NCI-H2227 treated with DMSO at 0.1 percent for 48 hours (cell line): ENCODE measurements at regions not wholly inside any gene's neighbourhood (a gene's known extent, or its start where the extent isn't known, plus 50 kb on each side); places are given as distances from the start of the nearest gene placed in this dataset.

Experiments
- DNase-seq: peaks from one replicate; lab custom pipeline; 2025; lab: John Stamatoyannopoulos, UW

DNA sequence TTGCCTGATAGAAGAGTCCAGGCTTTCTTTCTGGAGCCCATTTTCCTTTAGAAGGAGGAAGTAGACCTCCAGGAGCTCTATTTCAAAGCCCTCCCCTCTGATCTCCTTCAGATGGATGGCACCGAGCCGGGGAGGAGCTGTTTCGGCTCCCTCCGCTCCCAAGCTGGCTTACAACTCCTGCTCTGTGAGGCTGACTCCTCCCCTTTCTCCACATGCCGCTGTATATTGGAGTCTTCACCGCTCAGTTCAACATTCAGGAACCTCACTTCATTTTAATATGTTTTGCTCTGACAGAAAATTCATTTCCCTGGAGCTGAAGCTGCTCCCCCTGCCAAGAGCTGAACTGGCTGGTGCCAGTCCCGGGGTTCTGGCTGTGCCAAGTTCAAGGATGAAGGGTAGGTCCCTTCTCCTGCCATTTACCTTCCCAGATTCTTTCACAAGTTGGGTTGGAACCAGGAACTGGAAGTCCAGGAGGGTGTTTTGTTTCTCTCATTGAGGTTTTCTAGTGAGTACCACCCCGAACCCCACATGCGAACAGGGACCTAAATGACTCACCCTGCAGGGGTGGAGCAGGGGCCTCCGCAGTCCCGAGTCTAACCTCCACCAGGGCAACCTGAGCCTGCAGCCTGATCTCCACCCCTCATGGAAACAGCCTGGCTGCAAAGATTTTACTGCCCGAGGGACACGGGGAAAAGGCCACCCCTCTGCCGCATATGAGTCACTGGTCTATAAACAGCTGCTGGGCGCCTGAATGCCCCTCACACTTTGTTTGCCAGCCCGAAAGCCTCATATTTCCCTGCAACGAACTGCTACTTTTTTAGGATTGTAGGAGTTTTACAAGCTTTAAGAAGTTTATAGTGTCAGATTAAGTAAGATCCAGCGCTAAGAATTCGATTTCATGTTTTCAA lies 68.6 kb upstream of the FOXA2 start:
- DNase-seq = no peak

DNA sequence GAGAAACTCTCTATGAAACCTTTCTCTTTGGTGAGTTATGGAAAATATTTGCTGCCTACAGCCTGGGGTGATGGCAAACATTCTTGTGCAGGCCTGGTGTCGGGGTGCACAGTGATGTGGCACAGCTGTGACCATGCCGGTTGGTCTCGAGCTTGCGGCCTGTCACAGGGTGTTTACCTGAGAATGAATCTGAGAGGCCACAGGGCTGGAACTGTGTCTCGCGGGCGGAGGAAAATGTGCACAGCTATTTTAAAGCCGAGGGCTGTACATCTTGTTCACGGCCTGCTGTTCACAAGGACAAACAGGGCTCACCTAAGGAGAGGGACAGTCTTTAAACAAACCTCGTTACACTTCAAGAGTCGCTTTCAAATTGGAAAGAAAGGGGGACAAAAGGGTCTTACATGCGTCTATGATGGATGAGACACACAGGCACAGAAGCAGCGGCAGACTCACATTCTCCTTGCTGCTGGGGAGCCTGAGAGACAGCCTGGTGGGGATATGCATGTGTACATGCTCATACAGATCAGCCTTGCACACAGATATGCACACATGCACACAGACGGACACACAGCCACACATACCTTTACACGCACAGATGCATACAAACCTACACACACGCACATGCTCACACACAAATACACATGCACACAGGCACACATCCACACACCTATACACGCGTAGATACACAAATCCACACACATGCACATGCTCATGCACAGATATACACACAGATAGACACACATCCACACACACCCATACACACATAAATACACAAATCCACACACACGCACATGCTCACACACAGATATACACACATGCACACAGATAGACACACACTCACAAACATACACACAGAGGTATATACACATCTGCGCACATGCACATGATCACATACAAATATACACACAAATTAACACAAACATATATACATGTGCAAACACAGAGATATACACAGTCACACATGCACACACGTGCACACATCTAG lies 69.6 kb upstream of the FOXA2 start:
- DNase-seq = no peak

DNA sequence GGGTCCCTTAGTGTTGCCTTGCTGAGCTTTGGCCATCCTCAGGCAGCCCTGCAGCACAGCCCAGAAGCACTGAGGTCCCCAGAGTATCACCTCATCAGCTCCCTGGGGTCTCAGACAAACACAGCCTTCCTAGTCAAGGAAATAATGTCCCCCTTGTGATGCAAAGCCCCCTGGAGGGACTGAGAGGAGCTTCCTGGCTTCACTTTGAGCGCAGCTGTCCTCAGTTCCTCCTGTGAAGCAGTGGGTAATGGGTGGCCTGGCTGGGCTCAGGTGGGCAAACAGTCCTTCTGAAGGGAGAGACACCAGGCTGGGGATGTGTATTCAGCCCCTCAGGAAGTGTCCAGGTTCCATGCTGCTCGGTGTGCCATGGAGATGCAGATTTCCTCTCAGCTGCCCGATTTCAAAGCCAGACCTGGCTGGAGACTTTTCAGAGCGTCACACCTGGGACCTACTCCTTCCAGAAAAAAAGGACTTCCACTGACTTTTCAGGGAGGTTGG lies 79.2 kb upstream of the FOXA2 start:
- no peak for DNase-seq

DNA sequence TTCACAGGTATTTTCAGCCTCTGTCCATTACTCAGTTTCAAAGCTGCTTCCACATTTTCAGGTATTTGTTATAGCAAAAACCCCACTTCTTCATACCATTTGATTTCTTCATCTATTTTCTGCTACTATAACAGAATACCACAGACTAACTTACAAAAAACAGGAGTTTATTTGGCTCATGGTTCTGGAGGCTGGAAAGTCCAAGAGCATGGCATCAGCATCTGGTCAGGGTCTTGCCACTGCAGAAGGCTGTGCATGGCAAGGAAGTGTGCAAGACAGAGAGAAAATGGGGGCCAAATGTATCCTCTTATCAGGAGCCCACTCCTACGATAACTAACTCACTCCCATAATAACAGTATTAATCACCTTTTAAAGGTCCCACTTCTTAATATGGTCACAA lies 82.8 kb upstream of the FOXA2 start:
- DNase-seq = no peak

DNA sequence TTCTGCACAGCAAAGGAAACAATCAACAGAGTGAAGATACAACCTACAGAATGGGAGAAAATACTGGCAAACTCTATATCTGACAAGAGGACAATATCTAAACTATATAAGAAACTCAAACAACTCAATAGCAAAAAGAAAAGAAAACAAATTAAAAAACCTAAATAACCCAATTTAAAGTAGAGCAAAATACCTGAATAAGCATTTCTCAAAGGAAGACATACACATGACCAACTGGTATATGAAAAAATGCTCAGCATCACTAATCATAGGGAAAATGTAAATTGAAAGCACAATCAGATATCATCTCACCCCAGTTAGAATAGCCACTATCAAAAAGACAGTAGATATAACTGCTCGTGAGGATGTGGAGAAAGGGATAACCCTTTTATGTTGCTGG lies 87.8 kb upstream of the FOXA2 start:
- no peak for DNase-seq

DNA sequence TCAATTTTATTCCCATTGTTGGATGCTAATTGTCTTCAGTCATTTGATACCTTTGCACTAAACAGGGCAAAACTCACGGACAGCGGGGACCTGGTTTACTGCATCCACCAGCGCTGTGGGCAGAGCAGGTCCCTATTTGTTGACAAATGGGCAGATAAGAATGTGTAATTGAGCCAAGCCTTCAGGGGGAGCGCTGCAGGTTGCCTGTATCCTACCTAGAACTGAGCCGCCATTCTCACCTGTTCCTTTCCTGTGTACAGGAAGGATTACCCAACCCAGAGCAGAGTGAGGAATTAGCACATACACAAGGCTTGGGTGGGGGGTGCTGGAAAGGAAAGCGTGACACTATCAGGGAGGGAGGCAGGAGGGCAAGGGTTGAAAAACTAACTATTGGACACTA lies 89.1 kb upstream of the FOXA2 start:
- DNase-seq = no peak

DNA sequence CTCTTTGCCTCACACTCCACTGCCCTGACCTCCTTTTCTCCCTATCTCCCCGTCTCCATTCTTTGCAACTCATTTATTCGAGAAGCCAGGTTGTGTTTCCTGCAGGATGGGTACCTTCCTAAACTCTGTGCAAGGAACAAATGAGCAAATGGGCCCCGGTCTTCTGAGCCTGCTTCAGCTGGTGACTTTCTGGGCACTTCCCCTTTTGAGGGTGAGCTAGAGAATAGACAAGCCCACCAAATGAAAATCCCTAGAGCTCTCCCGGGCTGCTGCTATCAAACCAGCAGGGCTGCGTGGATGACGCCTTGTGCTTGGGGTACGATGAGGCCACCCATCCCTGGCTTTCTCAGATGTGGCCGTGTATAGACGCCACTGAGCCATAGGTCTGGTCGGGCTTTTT lies 91.0 kb upstream of the FOXA2 start:
- DNase-seq = no peak

DNA sequence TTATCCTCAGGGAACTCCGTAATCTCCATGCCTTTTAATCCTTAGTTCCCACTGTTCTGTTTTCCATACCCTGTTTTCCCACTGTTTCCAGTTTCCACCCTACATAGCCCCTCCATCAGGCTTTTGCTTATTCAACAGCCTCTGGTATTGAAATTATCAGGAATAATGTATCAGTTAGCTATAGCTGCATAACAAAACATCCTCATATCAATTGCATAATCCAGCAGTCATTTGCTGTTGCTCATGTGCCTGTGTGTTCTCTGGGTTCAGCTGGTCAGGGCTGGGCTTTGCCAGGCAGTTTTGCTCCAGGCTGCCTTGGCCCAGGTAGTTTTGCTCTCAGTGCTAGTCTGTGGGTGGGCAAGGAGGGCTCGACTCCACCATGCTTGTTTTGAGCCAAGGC lies 94.3 kb upstream of the FOXA2 start:
- no peak for DNase-seq

DNA sequence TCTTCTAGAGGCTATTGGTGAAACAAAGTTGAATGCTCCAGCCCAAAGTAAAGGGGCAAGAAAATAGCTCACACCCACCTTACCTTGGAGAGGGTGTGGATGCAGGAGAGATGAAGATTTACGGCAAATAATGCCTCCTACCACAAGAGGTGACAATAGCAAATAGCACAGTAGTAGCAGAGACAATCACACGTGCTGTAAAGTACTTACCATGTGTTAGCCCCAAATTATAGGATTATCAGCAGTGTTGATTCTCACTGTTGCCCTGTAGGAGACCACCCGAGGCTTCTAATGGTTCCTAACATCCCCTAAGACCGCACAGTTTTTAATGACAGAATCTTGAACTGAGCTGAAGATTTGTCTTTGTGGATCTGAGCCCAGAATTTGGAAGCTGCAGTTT lies 94.8 kb upstream of the FOXA2 start:
- DNase-seq = no peak

DNA sequence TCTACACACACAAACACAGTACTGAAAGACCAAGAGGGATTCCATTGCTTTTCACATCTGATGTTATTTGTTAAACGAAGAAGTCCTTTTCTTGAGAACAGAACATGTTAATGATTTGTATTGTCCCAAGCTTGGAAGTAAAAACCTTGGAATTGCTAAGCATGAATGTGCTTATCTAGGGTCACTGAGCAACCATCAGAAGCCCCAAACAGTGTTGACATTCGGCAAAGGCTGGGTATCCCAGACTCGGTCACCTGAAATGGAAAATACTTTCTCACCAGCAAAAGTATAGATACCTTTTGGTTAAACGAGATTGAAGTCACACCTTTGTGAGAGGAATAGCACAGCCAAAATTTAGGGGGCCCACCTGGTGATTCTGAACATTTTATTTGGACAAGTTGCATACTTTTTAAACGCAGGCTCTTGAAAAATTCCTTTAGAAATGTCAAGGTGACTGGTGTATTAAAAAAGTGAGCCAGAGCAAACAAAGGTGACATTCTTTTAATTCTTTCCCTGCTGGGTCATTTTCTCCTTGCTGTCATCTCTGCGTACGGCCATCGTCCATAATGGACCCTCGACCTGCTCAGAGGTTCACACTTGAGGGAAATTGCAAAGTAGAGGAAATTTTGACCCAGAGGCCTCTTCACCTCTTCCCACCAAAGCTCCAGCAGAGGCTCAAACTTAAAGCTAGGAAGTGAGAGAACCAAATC lies 95.8 kb upstream of the FOXA2 start:
- DNase-seq = no peak

DNA sequence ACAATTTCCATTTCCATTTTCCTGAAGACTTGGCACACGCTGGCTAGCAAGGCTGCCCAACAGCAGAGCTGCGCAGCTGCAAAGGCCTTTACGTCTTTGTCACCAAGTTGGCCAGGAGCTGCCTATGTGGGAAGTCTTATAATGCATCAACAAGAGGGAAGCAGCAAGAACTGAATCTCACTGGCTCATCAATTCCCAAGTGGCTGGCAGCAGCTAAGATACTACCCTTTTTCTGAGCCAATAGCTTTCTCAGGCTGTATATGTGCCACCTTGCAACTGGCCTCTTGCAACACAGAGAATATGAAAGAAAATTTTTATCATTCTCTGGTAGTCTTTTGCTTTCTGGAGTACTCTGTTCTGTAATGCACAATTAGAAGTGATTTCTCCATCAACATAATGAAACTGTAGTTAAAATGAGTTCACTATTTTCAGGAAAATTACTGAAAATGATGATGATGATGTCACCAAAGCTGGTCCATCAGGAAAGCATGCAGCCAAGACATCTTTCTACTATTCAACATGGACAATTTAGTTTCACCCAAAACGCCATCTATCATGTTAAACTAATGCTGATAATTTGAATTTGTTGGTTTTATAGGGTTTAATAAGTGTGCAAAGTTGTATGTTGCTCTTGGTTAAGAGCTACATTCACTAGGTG lies 97.3 kb upstream of the FOXA2 start:
- no peak for DNase-seq

DNA sequence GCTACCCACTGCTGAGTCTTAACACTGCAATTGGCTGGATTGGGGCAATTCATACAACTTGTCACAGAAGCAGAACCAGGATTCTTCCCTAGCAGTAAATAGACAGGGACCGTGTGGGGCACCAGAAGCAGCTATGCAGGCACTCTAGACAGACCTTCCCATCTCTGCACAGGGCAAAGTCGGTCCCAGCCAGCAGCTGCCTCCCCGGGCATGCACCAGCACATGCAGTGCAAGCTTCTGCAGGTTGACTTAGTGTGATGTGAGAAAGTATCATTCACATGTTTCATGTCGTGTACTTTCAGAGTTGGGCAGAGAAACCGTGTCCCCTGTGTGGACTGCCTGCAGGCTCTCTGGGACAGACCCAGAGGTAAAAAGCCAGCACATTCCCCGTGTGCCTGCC lies 98.0 kb upstream of the FOXA2 start:
- DNase-seq = no peak

DNA sequence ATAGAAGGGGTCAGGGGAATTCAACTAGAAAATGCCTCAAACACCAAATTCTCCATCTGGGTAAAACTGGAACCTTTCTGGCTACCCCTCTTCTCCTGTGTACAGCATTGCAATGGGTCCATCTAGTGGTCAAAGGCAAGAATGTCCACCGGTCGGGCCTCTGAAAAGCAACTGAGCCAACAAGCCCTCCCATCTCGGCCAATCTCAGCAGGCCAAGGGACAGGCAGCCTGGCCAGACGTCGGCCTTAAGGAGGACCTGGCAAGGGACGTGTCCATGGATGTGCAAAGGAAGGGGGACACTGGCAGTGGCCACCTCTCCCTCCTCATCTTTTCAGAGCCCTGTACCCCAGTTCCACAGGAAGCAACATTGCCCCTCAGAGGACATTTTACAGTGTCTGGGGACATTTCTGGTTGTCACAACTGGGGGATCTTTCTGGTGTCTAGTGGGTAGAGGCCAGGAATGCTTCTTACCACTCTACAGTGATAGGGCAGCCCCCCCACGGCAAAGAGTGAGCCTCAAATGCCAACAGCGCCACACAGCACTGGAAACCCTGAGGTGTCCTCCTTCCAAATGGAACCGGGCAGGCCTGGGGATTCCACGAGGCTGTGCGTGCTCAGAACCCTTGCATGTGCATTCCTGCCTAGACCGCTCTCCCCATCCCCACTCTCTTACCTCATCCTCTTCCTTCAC lies 99.8 kb upstream of the FOXA2 start:
- DNase-seq = peak; percentile 1

DNA sequence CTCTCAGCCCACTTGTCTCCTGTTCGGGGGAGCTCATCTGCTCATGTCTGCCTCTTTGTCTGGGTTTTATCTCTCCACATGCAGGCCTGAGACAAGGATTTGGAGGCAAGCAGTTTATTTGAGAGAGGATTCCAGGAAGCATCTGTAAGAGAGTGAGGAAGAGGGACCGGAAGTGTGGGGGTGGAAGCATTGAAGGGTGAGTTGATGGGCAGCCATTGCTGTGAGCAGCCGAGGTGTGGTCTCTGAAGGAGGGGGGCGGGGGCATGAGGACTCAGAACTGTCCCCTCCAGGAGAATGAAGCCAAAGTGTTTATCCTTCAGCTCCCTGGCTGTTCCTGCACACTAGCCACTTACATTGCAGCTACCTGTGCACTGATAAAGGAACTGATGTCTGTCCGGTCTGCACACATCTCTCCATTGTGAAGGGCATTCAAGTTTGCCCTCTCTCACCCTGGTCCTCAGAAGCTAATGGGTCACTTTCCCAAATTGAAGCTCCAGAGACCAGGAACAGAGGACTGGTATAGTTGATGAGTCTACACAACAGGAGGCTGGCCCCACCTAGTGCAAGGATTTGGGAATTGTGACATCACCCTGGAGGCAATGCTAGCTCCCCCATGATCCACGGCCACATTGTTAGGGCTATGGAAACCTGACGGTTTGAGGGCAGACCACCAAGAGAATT lies 100.5 kb upstream of the FOXA2 start:
- DNase-seq = no peak

DNA sequence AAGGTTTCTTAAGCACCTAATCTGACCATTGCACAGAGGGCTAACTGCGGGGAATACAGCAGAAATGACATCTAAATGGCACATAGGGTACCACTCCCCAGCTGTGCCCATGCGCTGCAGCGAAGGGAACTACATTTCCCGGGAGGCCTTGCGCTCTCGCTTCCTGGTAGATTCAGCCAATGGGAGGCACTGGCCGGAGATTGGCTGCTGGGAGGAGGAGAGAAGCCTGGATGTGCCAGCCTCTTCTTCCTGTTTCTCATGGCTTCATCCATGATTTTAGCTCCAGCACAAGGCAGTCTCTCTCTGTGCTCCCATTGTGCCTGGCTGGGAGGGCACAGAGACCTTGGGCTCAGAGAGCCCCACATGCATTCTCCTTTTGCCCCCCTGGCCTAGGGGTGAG lies 101.7 kb upstream of the FOXA2 start:
- DNase-seq = no peak

DNA sequence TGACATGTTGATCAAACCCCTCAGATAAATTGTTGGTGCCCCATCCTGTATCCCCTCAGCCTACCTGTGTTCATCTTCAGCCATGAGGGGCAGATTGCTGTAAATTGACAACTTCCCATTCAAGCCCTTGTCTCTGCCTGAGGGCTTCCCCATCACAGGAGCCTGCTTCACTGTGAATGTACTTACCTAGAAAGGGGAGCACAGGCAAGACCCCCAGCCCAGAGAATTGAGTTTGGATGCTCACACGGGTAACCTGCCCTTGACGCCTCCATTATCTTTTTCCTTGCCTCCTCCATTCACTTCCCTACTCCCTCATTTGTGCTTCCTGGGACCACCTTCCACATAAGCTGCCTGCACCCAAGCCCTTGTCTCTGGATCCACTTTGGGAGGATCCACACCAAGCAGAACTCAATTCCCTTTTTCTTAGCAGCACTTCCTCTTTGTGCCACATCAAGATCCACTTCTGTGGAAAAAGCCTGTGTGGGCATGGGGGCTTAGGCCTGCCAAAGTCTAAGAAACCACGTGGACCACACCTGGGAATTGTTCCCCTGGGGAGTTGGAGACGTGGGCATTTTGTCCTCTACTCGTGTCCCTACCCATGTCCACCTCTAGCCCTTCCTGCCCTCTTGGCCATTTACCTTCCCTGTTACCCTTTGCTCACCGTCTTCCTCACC lies 103.4 kb upstream of the FOXA2 start:
- DNase-seq = no peak

DNA sequence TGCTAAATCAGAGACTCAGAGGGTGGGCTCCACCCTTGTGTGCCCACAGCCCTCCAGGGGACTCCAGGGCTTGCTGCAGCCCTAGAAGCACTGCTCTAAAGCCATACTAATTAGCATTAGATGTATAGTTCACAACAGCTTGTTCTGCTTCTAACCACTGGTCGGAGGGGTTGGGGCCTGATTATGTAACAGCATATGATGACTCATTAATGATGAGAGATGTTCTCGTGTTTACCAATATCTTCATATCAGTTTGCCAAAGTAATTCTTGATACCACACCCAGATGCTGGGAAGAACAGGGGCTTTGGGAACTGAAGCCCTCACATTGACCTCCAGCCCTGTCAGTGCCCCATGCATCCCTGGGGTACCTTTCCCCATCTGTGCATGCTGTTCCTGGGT lies 104.1 kb upstream of the FOXA2 start:
- no peak for DNase-seq

DNA sequence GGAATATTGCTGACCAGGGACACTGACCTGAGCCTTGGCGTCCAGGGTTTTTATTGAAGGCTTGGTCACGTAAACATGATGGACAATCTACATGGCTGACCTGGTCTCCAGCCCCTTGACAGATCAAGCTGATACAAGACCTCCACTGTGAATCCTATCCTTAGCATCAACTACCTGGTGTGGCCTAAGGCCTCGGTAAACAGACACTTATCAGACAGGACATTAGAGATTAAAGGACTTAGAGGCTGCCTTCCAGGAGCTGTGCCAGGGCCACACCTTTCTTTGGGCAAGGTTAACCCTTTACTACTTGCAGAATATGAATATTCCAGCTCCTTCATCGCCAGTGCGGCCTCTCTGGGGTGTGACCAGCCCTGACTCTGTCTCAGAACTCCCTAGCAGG lies 104.9 kb upstream of the FOXA2 start:
- no peak for DNase-seq

DNA sequence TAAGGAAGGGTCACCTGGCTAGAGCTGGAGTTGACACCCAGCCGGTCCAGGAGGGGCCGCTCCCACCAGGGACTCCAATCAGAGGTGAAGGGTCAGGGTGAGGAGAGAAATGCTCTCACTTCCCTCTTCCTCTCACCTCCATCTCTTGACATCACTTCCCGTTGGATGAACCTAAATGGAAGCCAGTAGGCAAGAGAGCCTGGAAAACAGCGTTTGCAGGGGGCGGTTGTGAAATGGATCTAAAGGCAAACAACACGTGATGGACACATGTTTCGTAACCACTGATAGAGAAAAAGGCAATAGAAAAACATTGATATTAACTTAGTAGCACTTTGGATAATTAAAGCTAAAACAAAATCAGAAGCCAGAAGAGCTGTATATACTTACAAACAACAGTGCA lies 105.6 kb upstream of the FOXA2 start:
- DNase-seq = no peak

DNA sequence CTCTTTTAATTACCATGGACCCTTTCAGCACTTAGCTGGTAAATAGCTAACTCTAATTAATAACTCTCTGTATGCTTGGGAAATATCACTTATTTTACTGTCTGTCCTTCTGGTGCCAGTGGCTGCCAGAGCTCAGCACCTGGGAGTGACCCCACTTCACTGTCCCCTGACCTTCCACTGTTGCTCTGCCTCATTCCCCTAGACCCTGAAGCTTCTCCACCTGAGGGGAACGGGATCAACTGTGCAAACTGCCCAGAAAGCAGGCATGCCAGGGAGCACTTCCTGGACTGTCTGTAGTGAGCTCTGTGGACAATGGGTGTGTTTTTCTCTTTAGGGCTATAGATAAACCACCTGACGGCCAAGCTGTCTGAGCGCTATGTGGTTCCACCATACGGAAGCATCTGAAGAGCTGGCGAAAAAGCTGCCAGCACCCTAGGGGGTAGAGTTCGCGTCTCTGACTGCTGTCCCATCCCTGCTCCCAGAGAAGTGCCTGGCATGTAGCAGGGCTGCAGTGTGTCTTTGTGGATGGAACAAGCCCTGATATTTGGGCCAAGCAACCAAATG lies 106.3 kb upstream of the FOXA2 start:
- no peak for DNase-seq
